SK-N-SH (cell line): ENCODE measurements at regions not wholly inside any gene's neighbourhood (a gene's known extent, or its start where the extent isn't known, plus 50 kb on each side); places are given as distances from the start of the nearest gene placed in this dataset.

Experiments used
- CTCF ChIA-PET: fragments of 300-600, 350-600 bp; formaldehyde crosslinking; extraction: SDS; loops from one replicate; lab custom pipeline; 2021; lab: Yijun Ruan, JAX
- POLR2A ChIA-PET: fragments of 350-600 bp; sonication (Branson Sonifier 250); formaldehyde crosslinking; extraction: SDS; loops from one replicate; lab custom pipeline; 2020; ENCODE audit warnings: antibody characterized with exemption, inconsistent platforms; lab: Yijun Ruan, JAX
- DNase-seq: peaks from one replicate; pipeline ENCODE4 v3.0.0; 2012
- H2AFZ ChIP-seq: fragments of 200-600 bp; sonication (generic); 2 replicates; pipeline ENCODE4 v1.8.1; 2016; ENCODE audit warnings: antibody characterized with exemption, mild to moderate bottlenecking, low read depth
- H3F3A ChIP-seq: fragments of 200-600 bp; sonication (generic); replicated peaks from 2 replicates; pipeline ENCODE3; 2016; ENCODE audit warnings: antibody characterized with exemption, mild to moderate bottlenecking; ENCODE audit not compliant: insufficient read depth
- H3K27ac ChIP-seq, 2 experiments: fragments of 200-500 bp in 1 of 2; fragments of 200-600 bp in 1 of 2; sonication (Bioruptor generic) in 1 of 2; sonication (generic), shearing (Covaris generic) in 1 of 2; 2 replicates each; pipeline versions ENCODE4 v1.5.1 to v1.6.1; 2014 to 2016; ENCODE audit warnings: low read depth in 2 of 2, inconsistent platforms in 1 of 2, low read length in 1 of 2, mild to moderate bottlenecking in 1 of 2, mixed read lengths in 1 of 2
- H3K27me3 ChIP-seq: fragments of 200-600 bp; sonication (generic), shearing (Covaris generic); 2 replicates; pipeline ENCODE4 v1.6.1; 2016; ENCODE audit warnings: mixed run types; ENCODE audit not compliant: insufficient read depth
- H3K36me3 ChIP-seq, 2 experiments: fragments of 200-500 bp in 1 of 2; fragments of 200-600 bp in 1 of 2; sonication (Bioruptor generic) in 1 of 2; sonication (generic) in 1 of 2; replicated peaks in 1 of 2; 2 replicates each; pipeline versions ENCODE3 to v1.5.1; 2014 to 2016; ENCODE audit warnings: low read length in 1 of 2, mild to moderate bottlenecking in 1 of 2; ENCODE audit not compliant: insufficient read depth in 2 of 2, control insufficient read depth in 1 of 2
- H3K4me1 ChIP-seq, 2 experiments: fragments of 200-500 bp in 1 of 2; fragments of 200-600 bp in 1 of 2; sonication (Bioruptor generic) in 1 of 2; sonication (generic), shearing (Covaris generic) in 1 of 2; 2 replicates each; pipeline versions ENCODE4 v1.5.1 to v1.6.1; 2014 to 2016; ENCODE audit warnings: low read depth in 1 of 2, low read length in 1 of 2, mixed run types in 1 of 2; ENCODE audit not compliant: insufficient read depth in 2 of 2, control insufficient read depth in 1 of 2
- H3K4me2 ChIP-seq: fragments of 200-600 bp; sonication (generic), shearing (Covaris generic); 2 replicates; pipeline ENCODE4 v1.6.1; 2017; ENCODE audit warnings: mixed run types
- H3K4me3 ChIP-seq, 2 experiments: fragments of 200-500 bp in 1 of 2; fragments of 200-600 bp in 1 of 2; sonication (Bioruptor generic) in 1 of 2; sonication (generic), shearing (Covaris generic) in 1 of 2; 2 replicates each; pipeline versions ENCODE4 v1.5.1 to v1.8.1; 2014 to 2016; ENCODE audit warnings: low read depth in 2 of 2, inconsistent platforms in 1 of 2, low read length in 1 of 2, mild to moderate bottlenecking in 1 of 2, mixed read lengths in 1 of 2, moderate library complexity in 1 of 2
- H3K79me2 ChIP-seq: fragments of 200-600 bp; sonication (generic); 2 replicates; pipeline ENCODE4 v1.8.1; 2017; ENCODE audit warnings: mild to moderate bottlenecking; ENCODE audit not compliant: insufficient read depth
- H3K9ac ChIP-seq: fragments of 200-600 bp; sonication (generic); 2 replicates; pipeline ENCODE4 v1.6.1; 2017; ENCODE audit warnings: mixed run types
- H3K9me2 ChIP-seq: fragments of 200-600 bp; sonication (generic); 2 replicates; pipeline ENCODE4 v1.6.1; 2017; ENCODE audit warnings: mixed run types
- H3K9me3 ChIP-seq: fragments of 200-600 bp; sonication (generic); 2 replicates; pipeline ENCODE4 v1.6.1; 2017; ENCODE audit warnings: mixed run types, mild to moderate bottlenecking, moderate library complexity
- H4K20me1 ChIP-seq: fragments of 200-600 bp; sonication (generic); 2 replicates; pipeline ENCODE4 v1.6.1; 2017; ENCODE audit warnings: mild to moderate bottlenecking, mixed run types; ENCODE audit not compliant: insufficient read depth
- CTCF ChIP-seq: fragments of 200-600 bp; sonication (generic); IDR thresholded peaks from 2 replicates; pipeline ENCODE4 v1.6.1; 2017; ENCODE audit warnings: antibody characterized with exemption, mild to moderate bottlenecking, moderate library complexity
- ELF1 ChIP-seq: IDR thresholded peaks from 2 replicates; pipeline ENCODE4 v1.4.0; 2012
- FOXJ3 ChIP-seq: sonication (generic); formaldehyde crosslinking; IDR thresholded peaks from 2 replicates; pipeline ENCODE4 v1.5.1; 2020; ENCODE audit warnings: mild to moderate bottlenecking, missing genetic modification reagents
- GATA2 ChIP-seq: sonication (generic); formaldehyde crosslinking; IDR thresholded peaks from 2 replicates; pipeline ENCODE4 v1.5.0; 2020; ENCODE audit warnings: mild to moderate bottlenecking, missing genetic modification reagents
- JUND ChIP-seq: IDR thresholded peaks from 2 replicates; pipeline ENCODE4 v1.4.0; 2012
- RAD21 ChIP-seq: IDR thresholded peaks from 2 replicates; pipeline ENCODE4 v1.6.1; 2012; ENCODE audit warnings: mild to moderate bottlenecking, low read length
- RFX5 ChIP-seq: IDR thresholded peaks from 2 replicates; pipeline ENCODE4 v1.6.1; 2012; ENCODE audit warnings: mild to moderate bottlenecking, improper control_type of control experiment, low read length
- RXRA ChIP-seq: IDR thresholded peaks from 2 replicates; pipeline ENCODE4 v1.4.0; 2012; ENCODE audit warnings: low read depth, mild to moderate bottlenecking, borderline replicate concordance
- SIN3A ChIP-seq: IDR thresholded peaks from 2 replicates; pipeline ENCODE4 v1.6.1; 2012; ENCODE audit warnings: low read depth, mild to moderate bottlenecking, low read length, moderate library complexity, borderline replicate concordance
- SMC3 ChIP-seq: IDR thresholded peaks from 2 replicates; pipeline ENCODE4 v1.6.1; 2012; ENCODE audit warnings: low read depth, low read length, improper control_type of control experiment
- TCF12 ChIP-seq: IDR thresholded peaks from 2 replicates; pipeline ENCODE4 v1.4.0; 2012
- USF1 ChIP-seq: IDR thresholded peaks from 2 replicates; pipeline ENCODE4 v1.4.0; 2012; ENCODE audit warnings: low read depth, borderline replicate concordance
- YY1 ChIP-seq: IDR thresholded peaks from 2 replicates; pipeline ENCODE4 v1.4.0; 2012; ENCODE audit warnings: low read depth, mild to moderate bottlenecking
- WGBS: methylation state at CpG from one replicate; pipeline ENCODE4 v1.1.6; 2017; ENCODE audit warnings: low lambda C conversion rate; 5-methylcytosine and 5-hydroxymethylcytosine counted together

GRCh38 chr5:97714424-97714823 lies 531.4 kb upstream of the RIOK2 start:
- Histone ChIP-seq H4K20me1 (no peaks in the 10 kb centered on the region), H3K27me3 (no peaks in the 10 kb centered on the region), H3K4me3 (no peak overlapping the region), H3K4me1 (no peaks in the 10 kb centered on the region), H2AFZ (no peak overlapping the region), H3K36me3 (no peaks in the 10 kb centered on the region), H3K27ac (no peak overlapping the region), H3K9ac (no peak overlapping the region), H3K9me3 (no peaks in the 10 kb centered on the region), H3F3A (no peaks in the 10 kb centered on the region), H3K79me2 (no peaks in the 10 kb centered on the region), H3K9me2 (no peaks in the 10 kb centered on the region), H3K4me2 (no peak overlapping the region)
- ChIA-PET POLR2A (no interaction called here), CTCF (no interaction called here)
- TF ChIP-seq SIN3A (no peak), RAD21 (no peak), USF1 (no peak), RFX5 (no peak), CTCF (no peak), GATA2 (CRISPR knock-in tag) (no peak), JUND (no peak), SMC3 (no peak), YY1 (no peak), ELF1 (no peak), RXRA (no peak), TCF12 (no peak), FOXJ3 (CRISPR knock-in tag) (no peak)
- DNase-seq, result no peak

- H3K79me2 ChIP-seq, result no peaks in the 10 kb centered on the region
- no peaks in the 10 kb centered on the region for H3K36me3 ChIP-seq
- H3K4me1 ChIP-seq, result no peaks in the 10 kb centered on the region
- ChIA-PET CTCF (no interaction called here), POLR2A (no interaction called here)
- DNase-seq, result no peak
- H3K9ac ChIP-seq, result no peak overlapping the region
- H3K4me3 ChIP-seq, result no peak overlapping the region
- no peaks in the 10 kb centered on the region for H3K9me2 ChIP-seq
- H3K4me2 ChIP-seq, result no peak overlapping the region
- H3K9me3 ChIP-seq, result no peaks in the 10 kb centered on the region
- 52% methylated on average over 1 of the region's 1 CpG for WGBS
- TF ChIP-seq TCF12 (no peak), CTCF (peak; percentile 36)
- TF ChIP-seq, all 33 proteins: peak for 1
- H2AFZ ChIP-seq, result no peak overlapping the region
- H3K27me3 ChIP-seq, result no peaks in the 10 kb centered on the region
- no peaks in the 10 kb centered on the region for H3F3A ChIP-seq
- no peak overlapping the region for H3K27ac ChIP-seq
- no peaks in the 10 kb centered on the region for H4K20me1 ChIP-seq
These were observed 543.1 kb upstream of the RIOK2 start for GRCh38 chr5:97726106-97726505.
